ENCODE measurements at regions not wholly inside any gene's neighbourhood (a gene's known extent, or its start where the extent isn't known, plus 50 kb on each side); places are given as distances from the start of the nearest gene placed in this dataset.

GRCh38 chr4:167606551-167606950, 372.3 kb upstream of the SPOCK3 start:
- H3K27me3 ChIP-seq (ENCODE audit: insufficient read depth, low read length, poor library complexity, severe bottlenecking), result no peaks in the 10 kb centered on the region
- no peaks in the 10 kb centered on the region for H3K4me1 ChIP-seq (ENCODE audit: insufficient read depth, low read length, poor library complexity, severe bottlenecking)
- H3K9me3 ChIP-seq (ENCODE audit: insufficient read depth, low read depth, low read length), result no peaks in the 10 kb centered on the region
- no peaks in the 10 kb centered on the region for H3F3A ChIP-seq (ENCODE audit: low read depth)
- no peaks in the 10 kb centered on the region for H4K20me1 ChIP-seq (ENCODE audit: insufficient read depth, low read length, poor library complexity, severe bottlenecking)
- no peak overlapping the region for H3K9ac ChIP-seq (ENCODE audit: low read depth, low read length, poor library complexity, severe bottlenecking)
- H3K4me2 ChIP-seq (ENCODE audit: low read depth, low read length, poor library complexity, severe bottlenecking), result no peak overlapping the region
- TF ChIP-seq EZH2phosphoT487 (IDR thresholded peaks at IDR 0.05; ENCODE audit: borderline replicate concordance), result no peak
- TF ChIP-seq, protein P1, sequence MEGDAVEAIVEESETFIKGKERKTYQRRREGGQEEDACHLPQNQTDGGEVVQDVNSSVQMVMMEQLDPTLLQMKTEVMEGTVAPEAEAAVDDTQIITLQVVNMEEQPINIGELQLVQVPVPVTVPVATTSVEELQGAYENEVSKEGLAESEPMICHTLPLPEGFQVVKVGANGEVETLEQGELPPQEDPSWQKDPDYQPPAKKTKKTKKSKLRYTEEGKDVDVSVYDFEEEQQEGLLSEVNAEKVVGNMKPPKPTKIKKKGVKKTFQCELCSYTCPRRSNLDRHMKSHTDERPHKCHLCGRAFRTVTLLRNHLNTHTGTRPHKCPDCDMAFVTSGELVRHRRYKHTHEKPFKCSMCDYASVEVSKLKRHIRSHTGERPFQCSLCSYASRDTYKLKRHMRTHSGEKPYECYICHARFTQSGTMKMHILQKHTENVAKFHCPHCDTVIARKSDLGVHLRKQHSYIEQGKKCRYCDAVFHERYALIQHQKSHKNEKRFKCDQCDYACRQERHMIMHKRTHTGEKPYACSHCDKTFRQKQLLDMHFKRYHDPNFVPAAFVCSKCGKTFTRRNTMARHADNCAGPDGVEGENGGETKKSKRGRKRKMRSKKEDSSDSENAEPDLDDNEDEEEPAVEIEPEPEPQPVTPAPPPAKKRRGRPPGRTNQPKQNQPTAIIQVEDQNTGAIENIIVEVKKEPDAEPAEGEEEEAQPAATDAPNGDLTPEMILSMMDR (conservative IDR thresholded peaks at IDR 0.05; ENCODE audit: low read length), result no peak
- H3K9me2 ChIP-seq (replicated peaks; ENCODE audit: low read depth, low read length), result no peaks in the 10 kb centered on the region
- H3K36me3 ChIP-seq (ENCODE audit: insufficient read depth, low read length), result no peaks in the 10 kb centered on the region
- H3K79me2 ChIP-seq (ENCODE audit: insufficient read depth, low read length), result no peaks in the 10 kb centered on the region
- no peak overlapping the region for H2AFZ ChIP-seq (ENCODE audit: low read length)
- no peak overlapping the region for H3K4me3 ChIP-seq (ENCODE audit: low read length, poor library complexity, severe bottlenecking)

- no peak overlapping the region for H3K9ac ChIP-seq (ENCODE audit: low read depth, low read length, poor library complexity, severe bottlenecking)
- H3K4me1 ChIP-seq (ENCODE audit: insufficient read depth, low read length, poor library complexity, severe bottlenecking), result no peaks in the 10 kb centered on the region
- no peak overlapping the region for H2AFZ ChIP-seq (ENCODE audit: low read length)
- H4K20me1 ChIP-seq (ENCODE audit: insufficient read depth, low read length, poor library complexity, severe bottlenecking), result no peaks in the 10 kb centered on the region
- no peaks in the 10 kb centered on the region for H3K9me3 ChIP-seq (ENCODE audit: insufficient read depth, low read depth, low read length)
- H3F3A ChIP-seq (ENCODE audit: low read depth), result no peaks in the 10 kb centered on the region
- H3K79me2 ChIP-seq (ENCODE audit: insufficient read depth, low read length), result no peaks in the 10 kb centered on the region
- no peak overlapping the region for H3K4me2 ChIP-seq (ENCODE audit: low read depth, low read length, poor library complexity, severe bottlenecking)
- TF ChIP-seq, protein P1 (conservative IDR thresholded peaks at IDR 0.05; ENCODE audit: low read length), result no peak
- TF ChIP-seq EZH2phosphoT487 (IDR thresholded peaks at IDR 0.05; ENCODE audit: borderline replicate concordance), result no peak
- H3K27me3 ChIP-seq (ENCODE audit: insufficient read depth, low read length, poor library complexity, severe bottlenecking), result no peaks in the 10 kb centered on the region
- H3K9me2 ChIP-seq (replicated peaks; ENCODE audit: low read depth, low read length), result no peaks in the 10 kb centered on the region
- no peaks in the 10 kb centered on the region for H3K36me3 ChIP-seq (ENCODE audit: insufficient read depth, low read length)
- no peak overlapping the region for H3K4me3 ChIP-seq (ENCODE audit: low read length, poor library complexity, severe bottlenecking)
Measured at GRCh38 chr4:167613381-167613780, 379.1 kb upstream of the SPOCK3 start.

GRCh38 chr4:167614866-167615265, 380.6 kb upstream of the SPOCK3 start:
- Histone ChIP-seq H3K9me2 (replicated peaks; ENCODE audit: low read depth, low read length) (no peaks in the 10 kb centered on the region), H3K79me2 (ENCODE audit: insufficient read depth, low read length) (no peaks in the 10 kb centered on the region), H3K4me1 (ENCODE audit: insufficient read depth, low read length, poor library complexity, severe bottlenecking) (no peaks in the 10 kb centered on the region), H3F3A (ENCODE audit: low read depth) (no peaks in the 10 kb centered on the region), H3K4me3 (ENCODE audit: low read length, poor library complexity, severe bottlenecking) (no peak overlapping the region), H3K4me2 (ENCODE audit: low read depth, low read length, poor library complexity, severe bottlenecking) (no peak overlapping the region), H3K27me3 (ENCODE audit: insufficient read depth, low read length, poor library complexity, severe bottlenecking) (no peaks in the 10 kb centered on the region), H3K9ac (ENCODE audit: low read depth, low read length, poor library complexity, severe bottlenecking) (no peak overlapping the region), H4K20me1 (ENCODE audit: insufficient read depth, low read length, poor library complexity, severe bottlenecking) (no peaks in the 10 kb centered on the region), H3K9me3 (ENCODE audit: insufficient read depth, low read depth, low read length) (no peaks in the 10 kb centered on the region), H2AFZ (ENCODE audit: low read length) (no peak overlapping the region), H3K36me3 (ENCODE audit: insufficient read depth, low read length) (no peaks in the 10 kb centered on the region)
- TF ChIP-seq, protein P1 (conservative IDR thresholded peaks at IDR 0.05; ENCODE audit: low read length), result no peak
- no peak for TF ChIP-seq EZH2phosphoT487 (IDR thresholded peaks at IDR 0.05; ENCODE audit: borderline replicate concordance)
